Aorta (tissue), 5 donors: ENCODE measurements at regions not wholly inside any gene's neighbourhood (a gene's known extent, or its start where the extent isn't known, plus 50 kb on each side); places are given as distances from the start of the nearest gene placed in this dataset.
"Not testable (repeated sequence)": the region's sequence is repeated elsewhere in the genome, so short reads cannot be mapped to it uniquely, and the experiment has no call there.

ENCODE experiments used
- ATAC-seq: fragments of 200-7000 bp; cut with Tn5 transposase; one replicate; pipeline ENCODE4 v1.9.1; 2022; ENCODE audit warnings: moderate library complexity; ENCODE audit not compliant: low FRiP score
- DNase-seq, 2 donors: peaks; one replicate each; pipeline ENCODE4 v3.0.0-alpha.2; 2020
- H3K27ac ChIP-seq, 2 donors: one replicate each; pipeline ENCODE4 v1.5.1; 2013; ENCODE audit warnings: low read length in 2 of 2, mild to moderate bottlenecking in 2 of 2, moderate library complexity in 2 of 2, control low read depth in 1 of 2, inconsistent platforms in 1 of 2, low read depth in 1 of 2
- H3K27me3 ChIP-seq, 2 donors: one replicate each; pipeline ENCODE4 v1.6.1; 2013; ENCODE audit warnings: control low read depth in 1 of 2, low read length in 1 of 2, mild to moderate bottlenecking in 1 of 2, moderate library complexity in 1 of 2; ENCODE audit not compliant: insufficient read depth in 2 of 2, control insufficient read depth in 1 of 2
- H3K36me3 ChIP-seq, 2 donors: one replicate each; pipeline ENCODE4 v1.6.1; 2013; ENCODE audit warnings: control low read depth in 1 of 2, low read length in 1 of 2, mild to moderate bottlenecking in 1 of 2; ENCODE audit not compliant: insufficient read depth in 2 of 2, control insufficient read depth in 1 of 2
- H3K4me1 ChIP-seq, 2 donors: one replicate each; pipeline ENCODE4 v1.6.1; 2013; ENCODE audit warnings: low read length in 2 of 2, control low read depth in 1 of 2, mild to moderate bottlenecking in 1 of 2, moderate library complexity in 1 of 2; ENCODE audit not compliant: insufficient read depth in 2 of 2, control insufficient read depth in 1 of 2
- H3K4me3 ChIP-seq, 2 donors: one replicate each; pipeline ENCODE4 v1.5.1; 2013; ENCODE audit warnings: low read length in 2 of 2, control low read depth in 1 of 2, mild to moderate bottlenecking in 1 of 2
- H3K9me3 ChIP-seq: one replicate; pipeline ENCODE4 v1.6.1; 2013; ENCODE audit warnings: mild to moderate bottlenecking, low read length; ENCODE audit not compliant: control insufficient read depth
- WGBS, 2 donors: extraction: QIAGEN DNeasy Blood & Tissue Kit; methylation state at CpG; one replicate each; pipeline ENCODE4 v1.1.7; 2013; 5-methylcytosine and 5-hydroxymethylcytosine counted together
- intact Hi-C, 2 donors: fragments of 100-400 bp; cut with DNase I; formaldehyde crosslinking; loops; one replicate each; pipeline versions ENCODE4 v1.14.2 to v1.15.0; 2022
- donor health status: healthy with polysubstance abuse.
- donor health status: Bipolar disorder and iron deficiency.
- donor health status: DM: no; HTN: no; CAD: no.
- donor health status: DM: no; HTN: no; CAD: no.
- donor health status: DM: yes; HTN: yes; CAD: no.

DNA sequence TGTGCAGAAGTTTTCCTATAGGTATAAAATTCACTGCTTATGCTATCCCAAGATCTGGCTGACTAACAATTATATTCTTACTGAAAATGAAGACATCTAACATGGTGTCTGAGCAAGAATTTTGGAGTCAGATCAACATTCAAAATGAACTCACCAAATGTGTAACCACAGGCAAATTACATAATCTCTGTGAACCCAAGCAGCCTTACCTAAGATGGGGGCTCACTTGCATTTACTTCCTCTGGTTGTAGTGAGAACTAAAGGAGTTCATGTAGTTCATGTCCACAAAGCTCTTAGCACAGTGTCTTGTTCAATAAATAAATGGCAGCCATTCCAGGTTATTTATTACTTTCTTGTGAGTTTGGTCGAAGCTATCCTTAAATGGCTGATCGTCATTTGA lies 163.9 kb upstream of the LCORL start:
- no peak for ATAC-seq
- no peaks in the 10 kb centered on the region for H3K36me3 ChIP-seq
- no peaks in the 10 kb centered on the region for H3K27me3 ChIP-seq
- H3K4me1 ChIP-seq = no peaks in the 10 kb centered on the region
- DNase-seq = no peak
- no peaks in the 10 kb centered on the region for H3K9me3 ChIP-seq
- WGBS, 2 donors = 81 to 82% methylated on average over 2 of the region's 2 CpGs
- H3K27ac ChIP-seq = no peak overlapping the region
- intact Hi-C loops = no loop called here
- no peak overlapping the region for H3K4me3 ChIP-seq

- intact Hi-C loops = no loop called here
Measured at GRCh38 chr4:18180892-18181291, 159.3 kb upstream of the LCORL start.

DNA sequence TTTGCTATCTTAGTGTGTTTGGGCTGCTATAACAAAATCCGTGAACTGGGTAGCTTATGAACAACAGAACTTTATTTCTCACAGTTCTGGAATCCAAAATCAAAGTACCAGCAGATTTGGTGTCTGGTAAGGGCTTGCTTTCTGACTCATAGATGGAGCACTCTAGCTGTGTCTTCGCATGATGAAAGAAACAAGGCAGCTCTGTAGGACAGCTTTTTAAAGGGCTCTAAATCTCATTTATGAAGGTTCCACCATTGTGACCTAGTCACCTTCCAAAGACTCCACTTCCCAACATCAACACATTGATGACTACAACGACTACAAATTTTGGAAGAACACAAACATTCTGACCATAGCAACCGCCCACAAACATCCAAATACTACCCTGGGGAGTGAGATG lies 158.6 kb upstream of the LCORL start:
- no peaks in the 10 kb centered on the region for H3K27me3 ChIP-seq
- no peaks in the 10 kb centered on the region for H3K36me3 ChIP-seq
- no peak overlapping the region for H3K4me3 ChIP-seq
- ATAC-seq (no peak), DNase-seq (no peak)
- intact Hi-C loops = no loop called here
- no peaks in the 10 kb centered on the region for H3K9me3 ChIP-seq
- 34 to 48% methylated on average over 4 of the region's 4 CpGs for WGBS, 2 donors
- H3K27ac ChIP-seq = no peak overlapping the region
- H3K4me1 ChIP-seq = no peaks in the 10 kb centered on the region

More at GRCh38 chr4:18180892-18181291, 159.3 kb upstream of the LCORL start:
- ATAC-seq (no peak), DNase-seq (no peak)
- no peaks in the 10 kb centered on the region for H3K27me3 ChIP-seq
- H3K9me3 ChIP-seq = no peaks in the 10 kb centered on the region
- no peak overlapping the region for H3K27ac ChIP-seq
- H3K36me3 ChIP-seq = no peaks in the 10 kb centered on the region
- no peak overlapping the region for H3K4me3 ChIP-seq
- H3K4me1 ChIP-seq = no peaks in the 10 kb centered on the region

GRCh38 chr4:18171896-18172295 lies 150.3 kb upstream of the LCORL start:
- no peak overlapping the region for H3K27ac ChIP-seq
- intact Hi-C loops = no loop called here
- DNase-seq = no peak
- WGBS, 2 donors = 68 to 79% methylated on average over 2 of the region's 2 CpGs
- H3K4me3 ChIP-seq = no peak overlapping the region
- H3K4me1 ChIP-seq = no peaks in the 10 kb centered on the region
- no peaks in the 10 kb centered on the region for H3K9me3 ChIP-seq
- ATAC-seq = no peak
- H3K36me3 ChIP-seq = no peaks in the 10 kb centered on the region
- H3K27me3 ChIP-seq = no peaks in the 10 kb centered on the region

DNA sequence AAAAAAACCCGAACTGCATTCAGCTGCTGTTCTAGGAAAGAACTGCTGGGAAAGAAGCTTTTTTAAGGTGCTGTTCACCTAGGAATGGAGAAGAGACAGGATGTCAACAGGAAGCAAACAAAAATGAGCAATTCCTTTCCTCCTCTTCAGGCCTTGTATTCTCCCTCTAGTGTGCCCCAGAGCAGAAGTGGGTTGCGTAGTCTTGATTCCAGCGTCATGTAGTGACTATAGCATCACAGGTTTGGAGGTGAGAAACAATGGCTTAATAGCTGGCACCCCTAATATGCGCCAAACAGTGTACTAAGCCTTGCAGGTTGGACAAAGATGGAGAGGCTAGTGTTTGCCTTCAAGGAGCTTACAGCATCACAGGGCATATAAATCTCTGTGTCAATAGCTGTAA lies 146.3 kb upstream of the LCORL start:
- no peaks in the 10 kb centered on the region for H3K27me3 ChIP-seq
- H3K4me1 ChIP-seq = no peaks in the 10 kb centered on the region
- 86% methylated on average over 4 of the region's 4 CpGs for WGBS, 2 donors
- intact Hi-C loops = no loop called here
- H3K4me3 ChIP-seq = no peak overlapping the region
- H3K9me3 ChIP-seq = no peaks in the 10 kb centered on the region
- no peak overlapping the region for H3K27ac ChIP-seq
- ATAC-seq = no peak
- no peaks in the 10 kb centered on the region for H3K36me3 ChIP-seq
- no peak for DNase-seq

DNA sequence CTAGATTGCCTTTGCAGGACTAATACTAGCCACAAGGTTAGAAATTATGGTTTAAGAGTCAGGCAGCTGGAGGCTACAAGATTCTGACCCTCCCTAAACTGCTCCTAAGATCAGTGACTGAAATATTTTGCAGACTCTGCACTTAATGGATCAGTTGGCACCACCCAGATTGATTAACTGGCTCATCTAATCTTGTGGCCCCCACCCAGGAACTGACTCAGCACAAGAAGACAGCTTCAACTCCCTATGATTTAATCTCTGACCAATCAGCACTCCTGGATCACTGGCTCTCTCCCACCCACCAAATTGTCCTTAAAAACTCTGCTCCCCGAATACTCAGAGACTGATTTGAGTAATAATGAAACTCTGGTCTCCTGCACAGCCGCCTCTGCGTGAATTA lies 145.4 kb upstream of the LCORL start:
- no peak for ATAC-seq
- H3K4me3 ChIP-seq = no peak overlapping the region
- no peaks in the 10 kb centered on the region for H3K27me3 ChIP-seq
- no peak overlapping the region for H3K27ac ChIP-seq
- H3K9me3 ChIP-seq = no peaks in the 10 kb centered on the region
- no peaks in the 10 kb centered on the region for H3K36me3 ChIP-seq
- DNase-seq = no peak
- intact Hi-C loops = no loop called here
- WGBS, 2 donors = 82 to 87% methylated on average over 3 of the region's 3 CpGs
- H3K4me1 ChIP-seq = no peaks in the 10 kb centered on the region

DNA sequence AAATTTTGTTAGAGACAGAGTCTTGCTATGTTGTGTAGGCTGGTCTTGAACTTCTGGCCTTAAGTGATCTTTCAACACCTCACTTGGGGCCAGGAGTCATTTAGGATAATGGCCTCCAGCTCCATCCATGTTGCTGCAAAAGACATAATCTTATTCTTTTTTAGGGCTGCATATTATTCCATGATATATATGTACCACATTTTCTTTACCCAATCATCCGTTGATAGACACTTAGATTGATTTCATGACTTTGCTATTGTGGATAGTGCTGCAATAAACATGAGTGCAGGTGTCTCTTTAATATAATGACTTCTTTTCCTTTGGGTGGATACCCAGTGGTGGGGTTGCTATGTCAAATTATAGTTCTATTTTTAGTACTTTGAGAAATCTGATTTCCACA lies 140.9 kb upstream of the LCORL start:
- intact Hi-C loops = no loop called here
- H3K4me1 ChIP-seq = no peaks in the 10 kb centered on the region
- no peaks in the 10 kb centered on the region for H3K27me3 ChIP-seq
- no peak overlapping the region for H3K27ac ChIP-seq
- H3K4me3 ChIP-seq = no peak overlapping the region
- 71 to 79% methylated on average over 1 of the region's 1 CpG for WGBS, 2 donors
- ATAC-seq (no peak), DNase-seq (no peak)
- no peaks in the 10 kb centered on the region for H3K9me3 ChIP-seq
- no peaks in the 10 kb centered on the region for H3K36me3 ChIP-seq

- ATAC-seq, DNase-seq, H3K36me3 ChIP-seq, H3K27me3 ChIP-seq, H3K27ac ChIP-seq, H3K4me3 ChIP-seq, H3K9me3 ChIP-seq, H3K4me1 ChIP-seq, intact Hi-C loops: not testable (repeated sequence)
- WGBS, 2 donors = 95 to 96% methylated on average over 39 to 51 of the region's 51 CpGs
Measured at GRCh38 chr4:18159117-18159912, 137.8 kb upstream of the LCORL start.
